ENCODE measurements at regions not wholly inside any gene's neighbourhood (a gene's known extent, or its start where the extent isn't known, plus 50 kb on each side); places are given as distances from the start of the nearest gene placed in this dataset.

GRCh38 chr5:173691931-173692330 lies 75.5 kb upstream of the BOD1 start:
- DNase-seq, result no peak

DNA sequence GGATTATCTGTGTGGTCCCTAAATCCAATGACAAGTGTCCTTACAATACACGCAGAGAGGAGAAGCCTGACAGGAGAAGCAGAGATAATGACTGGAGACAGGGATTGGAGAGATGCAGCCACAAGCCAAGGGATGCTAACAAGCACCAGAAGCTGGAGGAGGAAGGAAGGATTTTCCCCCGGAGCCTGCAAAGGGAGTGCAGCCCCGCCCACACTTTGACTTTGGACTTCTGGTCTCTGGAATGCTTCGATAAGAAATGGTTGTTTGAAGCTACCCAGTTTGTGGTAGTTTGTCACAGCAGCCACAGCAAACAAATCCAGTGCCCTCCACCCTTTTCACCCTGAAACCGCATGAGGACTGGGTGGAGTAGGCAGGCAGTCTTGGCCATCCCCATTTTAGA lies 77.2 kb upstream of the BOD1 start:
- DNase-seq, result no peak

- no peak for DNase-seq
Measured at GRCh38 chr5:173696216-173696615, 79.8 kb upstream of the BOD1 start.

DNA sequence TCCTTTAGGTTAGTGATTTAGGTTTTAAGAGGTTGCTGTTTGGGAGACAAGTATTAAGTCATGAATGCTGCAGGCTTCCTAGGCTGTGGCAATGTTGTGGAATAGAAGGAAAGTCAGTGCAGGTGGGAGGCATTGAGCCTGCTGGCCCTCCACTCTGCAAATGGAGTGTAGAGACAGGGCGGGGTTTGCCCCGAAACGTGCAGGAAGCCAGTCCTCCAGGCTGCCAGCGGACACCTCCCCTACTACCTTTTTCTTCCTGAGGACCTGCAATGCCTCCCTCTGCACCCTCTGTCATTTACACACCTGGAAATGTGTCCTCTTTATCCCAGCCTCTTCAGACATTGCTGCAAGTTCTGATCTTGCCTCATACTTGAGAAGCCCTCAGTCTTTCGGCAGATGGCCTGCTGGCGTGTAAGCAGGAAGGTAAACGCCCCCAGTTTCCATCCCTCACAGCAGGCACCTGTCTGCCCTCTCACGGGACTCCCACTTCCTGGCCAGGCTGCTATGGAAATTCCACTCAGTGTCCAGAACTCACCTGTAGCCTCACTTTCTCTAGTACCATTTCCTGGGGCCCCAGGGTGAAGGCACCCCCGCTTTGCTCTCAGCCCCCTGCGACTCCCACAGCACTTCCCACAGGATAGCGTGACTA lies 81.6 kb upstream of the BOD1 start:
- no peak for DNase-seq

- DNase-seq, result no peak
Measured at GRCh38 chr5:173699966-173700365, 83.5 kb upstream of the BOD1 start.

GRCh38 chr5:173703466-173703865 lies 87.0 kb upstream of the BOD1 start:
- DNase-seq, result no peak

DNA sequence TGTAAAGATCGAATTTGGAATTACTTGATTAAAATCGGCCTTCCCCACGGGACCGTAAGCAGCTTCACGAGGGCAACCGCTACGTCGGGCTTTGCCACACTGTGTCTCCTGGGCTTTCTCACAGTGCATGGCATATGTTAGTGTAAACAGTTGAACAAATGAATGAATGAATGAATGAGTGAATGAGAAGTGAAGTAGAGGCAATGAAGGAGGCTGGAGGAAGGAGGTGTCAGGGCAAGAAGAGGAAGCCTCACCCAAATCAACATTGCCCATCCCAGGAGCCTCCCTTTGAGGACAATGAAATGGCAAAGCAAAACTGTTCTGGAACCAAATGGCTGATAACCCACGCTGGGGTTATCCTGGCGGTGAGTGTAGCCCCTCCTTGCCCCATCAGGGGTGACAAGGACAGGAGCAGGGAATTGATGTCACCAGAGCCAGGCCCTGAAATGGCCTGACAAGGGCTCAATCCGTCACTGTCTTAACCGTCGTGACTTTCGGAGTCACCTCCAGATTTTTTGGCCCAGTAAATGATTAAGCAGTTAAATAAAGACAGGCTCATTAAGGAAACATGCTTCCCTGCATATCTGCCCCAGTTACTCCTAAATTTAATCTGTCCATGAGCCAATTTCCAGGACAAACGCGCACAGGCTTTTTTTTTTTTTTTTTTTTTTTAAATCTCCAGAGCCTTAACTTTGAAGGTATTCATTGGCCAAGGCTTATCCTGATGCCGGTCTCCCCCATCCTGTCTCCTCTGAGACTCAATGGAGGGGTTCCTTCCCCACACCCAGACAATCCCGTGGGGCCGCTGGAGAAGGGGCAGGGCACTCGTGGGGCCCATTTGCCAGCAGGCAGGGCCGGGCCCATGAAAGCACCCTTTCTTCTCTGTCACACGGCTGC lies 88.4 kb upstream of the BOD1 start:
- no peak for DNase-seq

- no peak for DNase-seq
Measured at GRCh38 chr5:173705512-173706044, 89.1 kb upstream of the BOD1 start.

DNA sequence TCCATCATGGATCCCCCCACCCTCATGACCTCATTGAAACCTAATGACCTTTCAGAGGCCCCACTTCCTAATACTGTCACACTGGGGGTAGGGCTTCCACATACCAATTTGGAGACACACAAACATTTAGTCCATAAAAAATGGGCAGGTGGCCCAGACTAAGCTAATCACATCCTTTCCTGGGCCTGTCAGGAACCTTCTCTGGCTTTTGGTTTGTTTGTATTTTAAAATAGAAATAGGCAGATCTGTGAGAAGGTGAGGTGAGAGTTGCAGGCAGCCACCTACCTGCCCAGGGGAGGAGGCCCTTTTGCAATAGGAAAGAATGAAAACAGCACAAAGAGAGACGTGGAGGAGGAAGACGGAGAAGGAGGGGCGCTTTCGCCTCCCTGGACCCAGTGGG lies 90.2 kb upstream of the BOD1 start:
- DNase-seq, result no peak

- DNase-seq, result no peak
Measured at GRCh38 chr5:173707392-173707791, 90.9 kb upstream of the BOD1 start.

- DNase-seq, result no peak
Measured at GRCh38 chr5:173709145-173709544, 92.7 kb upstream of the BOD1 start.

DNA sequence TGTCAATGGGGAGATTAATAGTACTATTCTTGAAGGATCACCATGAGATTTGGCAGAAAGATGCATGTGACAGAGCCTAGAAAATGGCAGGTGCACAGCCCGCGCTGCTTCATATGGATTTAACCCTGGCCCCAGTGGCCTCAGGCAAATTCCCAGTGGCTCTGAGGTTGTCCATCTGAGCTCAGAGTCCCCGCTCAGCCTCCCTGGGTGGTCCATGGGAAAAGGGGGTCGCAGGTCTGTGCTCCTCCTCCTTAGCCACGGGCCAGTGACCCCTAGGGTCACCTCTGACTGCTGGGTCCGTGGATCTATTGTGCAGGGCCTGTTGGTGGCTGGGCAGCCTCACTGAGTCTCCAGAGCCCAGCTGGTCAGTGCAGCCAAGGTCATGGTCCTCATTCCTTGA lies 93.3 kb upstream of the BOD1 start:
- DNase-seq, result no peak

DNA sequence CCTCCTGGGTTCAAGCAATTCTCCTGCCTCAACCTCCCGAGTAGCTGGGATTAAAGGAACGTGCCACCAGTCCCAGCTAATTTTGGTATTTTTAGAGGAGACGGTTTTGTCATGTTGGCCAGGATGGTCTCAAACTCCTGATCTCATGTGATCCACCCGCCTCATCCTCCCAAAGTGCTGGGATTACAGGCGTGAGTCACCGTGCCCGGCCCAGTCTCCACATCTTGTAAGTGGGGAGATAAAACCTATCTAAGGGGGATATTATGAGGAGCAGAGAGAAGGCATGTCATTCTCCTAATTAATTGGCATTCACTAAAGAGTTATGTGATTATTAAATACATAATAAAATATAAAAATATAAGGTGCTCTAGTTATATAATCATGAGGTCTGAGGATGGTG lies 94.1 kb upstream of the BOD1 start:
- DNase-seq, result no peak

DNA sequence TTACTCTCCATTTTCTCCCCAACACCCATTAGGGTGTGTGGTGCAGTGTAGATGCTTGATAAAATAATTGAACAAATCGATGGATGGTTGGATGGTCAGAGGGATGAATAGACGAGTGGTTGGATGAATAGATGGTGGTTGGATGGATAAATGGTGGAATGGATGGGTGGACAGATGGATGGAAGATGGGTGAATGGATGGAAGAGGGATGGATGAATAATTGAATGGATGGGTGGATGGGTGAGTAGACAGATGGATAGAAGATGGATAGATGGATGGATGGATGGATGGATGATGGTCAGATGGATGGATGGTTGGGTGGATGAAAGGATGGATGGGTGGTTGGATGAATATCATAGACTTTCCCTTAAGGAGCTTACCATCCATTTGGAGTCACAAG lies 95.0 kb upstream of the BOD1 start:
- DNase-seq, result no peak

GRCh38 chr5:173712609-173713175 lies 96.2 kb upstream of the BOD1 start:
- no peak for DNase-seq

DNA sequence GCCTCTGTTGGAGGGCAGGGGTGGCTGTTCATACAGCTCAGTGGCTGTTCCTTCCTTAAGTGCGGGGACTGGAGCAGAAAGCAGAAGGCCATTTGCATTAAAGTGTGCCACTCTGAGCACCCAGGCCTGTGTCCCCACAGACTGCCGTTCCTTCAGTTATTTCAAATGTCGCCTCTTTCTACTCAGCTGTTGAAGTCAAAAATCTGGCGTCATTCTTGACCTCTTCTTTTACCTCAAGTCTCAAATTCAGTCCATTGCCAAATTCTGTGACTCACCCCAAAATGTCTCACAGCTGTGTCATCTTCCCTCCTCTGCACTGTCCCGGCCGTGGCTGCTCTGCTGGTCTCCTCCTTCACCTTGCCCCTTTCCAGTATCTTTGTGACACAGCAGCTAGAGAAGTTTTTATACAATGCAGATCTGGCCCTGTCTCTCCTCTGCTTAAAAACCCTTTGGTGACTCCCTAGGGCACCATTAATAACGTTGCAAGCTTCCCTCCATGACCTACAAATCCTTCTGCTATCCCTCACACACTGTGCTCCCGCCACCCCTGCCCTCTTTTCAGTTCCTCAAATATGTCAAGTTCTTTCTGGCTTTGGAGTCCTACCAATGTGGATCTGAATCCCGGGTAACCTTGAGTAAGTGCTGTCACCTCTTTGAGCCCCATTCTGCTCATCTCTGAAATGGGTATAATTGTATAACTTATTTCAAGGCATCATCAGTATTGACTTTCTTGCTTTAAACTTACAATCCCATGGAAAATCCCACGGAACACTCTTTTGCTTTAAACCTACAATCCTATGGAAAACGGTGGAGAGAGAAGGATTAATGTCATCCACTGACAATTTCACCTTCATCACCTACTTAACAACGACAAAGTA lies 98.3 kb upstream of the BOD1 start:
- DNase-seq, result no peak

GRCh38 chr5:173715607-173716006 lies 99.2 kb upstream of the BOD1 start:
- no peak for DNase-seq

GRCh38 chr5:173716058-173716682 lies 99.7 kb upstream of the BOD1 start:
- DNase-seq, result no peak

- no peak for DNase-seq
Measured at GRCh38 chr5:173717959-173718358, 101.5 kb upstream of the BOD1 start.

- no peak for DNase-seq
Measured at GRCh38 chr5:173718469-173718868, 102.0 kb upstream of the BOD1 start.

DNA sequence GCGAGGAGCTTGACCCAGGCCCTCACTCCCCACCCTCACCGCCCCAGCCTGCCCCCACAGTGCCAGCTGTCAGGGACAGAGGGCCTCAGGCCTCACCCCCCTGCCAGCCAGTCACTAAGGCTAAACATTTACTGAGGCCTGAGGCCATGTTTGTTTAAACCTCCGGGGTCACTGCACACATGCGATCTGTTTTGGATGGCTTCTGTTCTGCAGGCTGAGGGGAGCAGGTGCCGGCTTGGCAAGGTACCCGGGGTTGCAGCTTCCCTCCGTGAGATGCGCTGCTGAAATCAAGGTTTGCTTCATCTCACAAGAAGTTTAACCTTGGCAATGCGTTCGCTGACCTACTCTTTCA lies 103.3 kb upstream of the BOD1 start:
- DNase-seq, result no peak

- no peak for DNase-seq
Measured at GRCh38 chr5:173720286-173720952, 104.0 kb upstream of the BOD1 start.
